Activated B cell treated with CpG ODN at 0.5 μM for 24 hours (primary cell): ENCODE measurements at regions not wholly inside any gene's neighbourhood (a gene's known extent, or its start where the extent isn't known, plus 50 kb on each side); places are given as distances from the start of the nearest gene placed in this dataset.

Source experiments
- ATAC-seq: fragments of 200-7000 bp; cut with Tn5 transposase; one replicate; pipeline ENCODE4 v1.10.0; 2021; ENCODE audit warnings: low read depth, mild to moderate bottlenecking, moderate library complexity
- CTCF ChIA-PET: fragments of 350-600 bp; sonication (Branson Sonifier 250); formaldehyde crosslinking; loops from one replicate; lab custom pipeline; 2021; ENCODE audit warnings: antibody characterized with exemption; lab: Charles Lee
- POLR2A ChIA-PET: fragments of 350-600 bp; sonication (Branson Sonifier 250); formaldehyde crosslinking; loops from one replicate; lab custom pipeline; 2021; ENCODE audit warnings: antibody characterized with exemption; lab: Charles Lee
- DNase-seq: peaks from one replicate; pipeline ENCODE4 v3.0.0; 2022
- H3K27ac Mint-ChIP-seq: one replicate; pipeline ENCODE4 v1.8.0; 2020; ENCODE audit warnings: mixed read lengths
- H3K27me3 Mint-ChIP-seq: one replicate; pipeline ENCODE4 v1.8.0; 2021; ENCODE audit warnings: mixed read lengths
- H3K36me3 Mint-ChIP-seq: one replicate; pipeline ENCODE4 v1.8.0; 2021; ENCODE audit warnings: low read depth, mixed read lengths
- H3K4me1 Mint-ChIP-seq: one replicate; pipeline ENCODE4 v1.8.0; 2021; ENCODE audit warnings: mixed read lengths
- H3K4me3 Mint-ChIP-seq: one replicate; pipeline ENCODE4 v1.8.0; 2020; ENCODE audit warnings: mild to moderate bottlenecking, mixed read lengths
- H3K9me3 Mint-ChIP-seq: one replicate; pipeline ENCODE4 v1.8.0; 2020; ENCODE audit warnings: mixed read lengths
- CTCF ChIP-seq: fragments of 200-600 bp; IDR thresholded peaks from one replicate; pipeline ENCODE4 v1.8.0; 2022; ENCODE audit warnings: antibody characterized with exemption, mild to moderate bottlenecking
- intact Hi-C: fragments of 100-400 bp; cut with micrococcal nuclease; formaldehyde crosslinking; loops from one replicate; pipeline ENCODE4 v1.15.1; 2024

- ChIA-PET POLR2A (no interaction called here), CTCF (no interaction called here)
- Mint-ChIP-seq H3K27me3 (peaks cover 5% of the 10 kb centered on the region), H3K4me3 (no peak overlapping the region), H3K36me3 (no peaks in the 10 kb centered on the region), H3K4me1 (peaks cover 2% of the 10 kb centered on the region), H3K27ac (no peak overlapping the region), H3K9me3 (no peaks in the 10 kb centered on the region)
- intact Hi-C loops = no loop called here
- DNase-seq (no peak), ATAC-seq (no peak)
- no peak for TF ChIP-seq CTCF
These were observed 129.4 kb upstream of the PAX6 start for GRCh38 chr11:31940371-31941037.

- no peak for ATAC-seq
- intact Hi-C loops = no loop called here
- H3K4me3 Mint-ChIP-seq = no peak overlapping the region
- CTCF ChIA-PET = no interaction called here
- no peaks in the 10 kb centered on the region for H3K36me3 Mint-ChIP-seq
- H3K4me1 Mint-ChIP-seq = peaks cover 2% of the 10 kb centered on the region
- POLR2A ChIA-PET = no interaction called here
- no peak for TF ChIP-seq CTCF
- peaks cover 5% of the 10 kb centered on the region for H3K27me3 Mint-ChIP-seq
- DNase-seq = no peak
- no peaks in the 10 kb centered on the region for H3K9me3 Mint-ChIP-seq
- no peak overlapping the region for H3K27ac Mint-ChIP-seq
These were observed 127.9 kb upstream of the PAX6 start for GRCh38 chr11:31939004-31939403.

GRCh38 chr11:31936312-31936711, 125.2 kb upstream of the PAX6 start:
- no peaks in the 10 kb centered on the region for H3K9me3 Mint-ChIP-seq
- no peaks in the 10 kb centered on the region for H3K36me3 Mint-ChIP-seq
- no peak overlapping the region for H3K4me3 Mint-ChIP-seq
- POLR2A ChIA-PET = no interaction called here
- no peak overlapping the region for H3K27ac Mint-ChIP-seq
- DNase-seq (no peak), ATAC-seq (no peak)
- CTCF ChIA-PET = no interaction called here
- no peaks in the 10 kb centered on the region for H3K4me1 Mint-ChIP-seq
- H3K27me3 Mint-ChIP-seq = peaks cover 7% of the 10 kb centered on the region
- intact Hi-C loops = no loop called here
- TF ChIP-seq CTCF = no peak

- intact Hi-C loops = no loop called here
- no peak for TF ChIP-seq CTCF
- Mint-ChIP-seq H3K27ac (no peak overlapping the region), H3K27me3 (peaks cover 7% of the 10 kb centered on the region), H3K4me1 (no peaks in the 10 kb centered on the region), H3K4me3 (no peak overlapping the region), H3K36me3 (no peaks in the 10 kb centered on the region), H3K9me3 (no peaks in the 10 kb centered on the region)
- no peak for ATAC-seq
- ChIA-PET CTCF (no interaction called here), POLR2A (no interaction called here)
- no peak for DNase-seq
These were observed 121.8 kb upstream of the PAX6 start for GRCh38 chr11:31932879-31933278.

- DNase-seq = no peak
- no peaks in the 10 kb centered on the region for H3K9me3 Mint-ChIP-seq
- H3K4me1 Mint-ChIP-seq = no peaks in the 10 kb centered on the region
- CTCF ChIA-PET = no interaction called here
- peaks cover 5% of the 10 kb centered on the region for H3K27me3 Mint-ChIP-seq
- no peak overlapping the region for H3K4me3 Mint-ChIP-seq
- TF ChIP-seq CTCF = no peak
- H3K36me3 Mint-ChIP-seq = no peaks in the 10 kb centered on the region
- ATAC-seq = no peak
- intact Hi-C loops = no loop called here
- POLR2A ChIA-PET = no interaction called here
- no peak overlapping the region for H3K27ac Mint-ChIP-seq
These were observed 116.9 kb upstream of the PAX6 start for GRCh38 chr11:31927982-31928381.
